ENCODE measurements at regions not wholly inside any gene's neighbourhood (a gene's known extent, or its start where the extent isn't known, plus 50 kb on each side); places are given as distances from the start of the nearest gene placed in this dataset.

GRCh38 chr7:69482676-69483075 lies 115.6 kb upstream of the AUTS2 start:
- Histone ChIP-seq H3K9me3 (no peaks in the 10 kb centered on the region), H3K4me3 (ENCODE audit: low read depth, low read length) (no peak overlapping the region), H3K4me1 (no peaks in the 10 kb centered on the region), H3K36me3 (no peaks in the 10 kb centered on the region), H3K27me3 (no peaks in the 10 kb centered on the region)
- no peak for TF ChIP-seq CTCF (IDR thresholded peaks at IDR 0.05; ENCODE audit: low read depth, low read length)
- no peak for DNase-seq

GRCh38 chr7:69489533-69489932 lies 108.7 kb upstream of the AUTS2 start:
- H3K9me3 ChIP-seq: no peaks in the 10 kb centered on the region
- no peak for DNase-seq
- no peaks in the 10 kb centered on the region for H3K4me1 ChIP-seq
- H3K4me3 ChIP-seq (ENCODE audit: low read depth, low read length): no peak overlapping the region
- no peaks in the 10 kb centered on the region for H3K36me3 ChIP-seq
- no peak for TF ChIP-seq CTCF (IDR thresholded peaks at IDR 0.05; ENCODE audit: low read depth, low read length)
- no peaks in the 10 kb centered on the region for H3K27me3 ChIP-seq

DNA sequence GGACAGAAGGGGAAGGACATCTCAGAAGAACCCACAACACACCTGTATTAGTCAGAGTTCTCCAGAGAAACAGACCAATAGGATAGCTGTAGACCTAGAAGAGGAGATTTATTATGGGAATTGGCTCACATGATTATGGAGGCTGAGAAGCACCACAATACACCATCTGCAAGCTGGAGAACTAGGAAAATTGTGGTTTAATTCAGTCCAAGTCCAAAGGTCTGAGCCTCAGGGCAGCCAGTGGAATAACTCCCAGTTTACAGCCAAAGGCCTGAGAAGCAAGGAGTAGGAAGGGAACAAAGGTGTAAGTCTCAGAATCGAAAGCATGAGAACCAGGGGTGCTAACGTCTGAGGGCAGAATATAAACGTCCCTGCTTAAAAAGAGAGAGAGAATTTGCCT lies 99.6 kb upstream of the AUTS2 start:
- H3K9me3 ChIP-seq: no peaks in the 10 kb centered on the region
- no peaks in the 10 kb centered on the region for H3K27me3 ChIP-seq
- no peak overlapping the region for H3K4me3 ChIP-seq (ENCODE audit: low read depth, low read length)
- no peak for DNase-seq
- H3K4me1 ChIP-seq: no peaks in the 10 kb centered on the region
- TF ChIP-seq CTCF (IDR thresholded peaks at IDR 0.05; ENCODE audit: low read depth, low read length): no peak
- no peaks in the 10 kb centered on the region for H3K36me3 ChIP-seq

DNA sequence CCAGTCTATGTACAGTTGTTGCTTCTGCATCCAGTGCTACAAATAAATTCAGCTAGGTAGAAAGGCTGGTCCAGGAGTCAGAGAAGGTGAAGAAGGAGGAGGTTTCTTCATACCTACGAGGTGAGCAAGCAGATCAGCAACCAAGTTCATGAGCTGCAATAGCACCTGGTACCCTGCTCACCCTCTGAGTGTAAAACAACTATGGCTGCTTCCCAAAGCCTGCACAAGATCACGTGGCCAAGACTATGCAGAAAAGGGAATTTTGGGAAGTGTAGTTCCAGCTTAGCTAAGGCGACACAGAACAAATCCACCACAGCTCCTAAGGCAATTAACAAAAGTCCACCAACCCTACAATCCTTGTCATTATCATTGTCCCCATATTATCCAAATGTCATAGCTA lies 95.9 kb upstream of the AUTS2 start:
- H3K9me3 ChIP-seq: no peaks in the 10 kb centered on the region
- no peaks in the 10 kb centered on the region for H3K36me3 ChIP-seq
- H3K4me1 ChIP-seq: no peaks in the 10 kb centered on the region
- no peaks in the 10 kb centered on the region for H3K27me3 ChIP-seq
- H3K4me3 ChIP-seq (ENCODE audit: low read depth, low read length): no peak overlapping the region
- no peak for DNase-seq
- TF ChIP-seq CTCF (IDR thresholded peaks at IDR 0.05; ENCODE audit: low read depth, low read length): no peak

DNA sequence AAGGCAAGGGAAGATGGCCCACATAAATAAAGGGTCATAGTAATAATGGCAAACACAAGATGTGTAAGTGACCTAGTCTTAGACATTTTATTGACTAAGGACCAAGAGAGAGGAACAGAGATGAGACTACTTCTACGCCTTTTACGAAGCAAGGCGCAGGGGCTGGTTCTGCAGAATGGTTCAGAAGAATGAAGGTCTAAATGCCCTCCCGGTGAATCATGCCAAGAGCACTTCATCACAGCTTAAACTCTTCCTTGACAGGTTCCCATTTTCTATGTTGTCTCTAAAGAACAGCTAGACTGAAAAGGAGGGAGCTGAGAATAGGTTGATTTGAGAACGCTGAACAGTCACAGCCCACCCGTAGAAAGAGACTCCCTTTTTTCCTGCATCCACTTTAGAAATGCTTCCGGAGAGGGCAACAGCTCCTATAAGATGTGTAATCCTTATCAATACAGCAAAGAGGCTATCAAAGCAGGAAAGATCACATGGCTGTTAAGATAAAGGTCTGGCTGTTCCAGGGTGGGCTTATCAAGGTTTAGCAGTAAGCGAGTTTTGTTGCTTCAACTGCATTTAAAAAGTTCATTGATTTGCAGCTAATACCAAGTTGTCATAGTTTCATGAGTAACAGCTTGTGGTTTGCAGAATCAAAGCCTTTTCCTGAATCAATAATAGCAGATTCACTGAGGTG lies 93.4 kb upstream of the AUTS2 start:
- Histone ChIP-seq H3K27me3 (no peaks in the 10 kb centered on the region), H3K36me3 (no peaks in the 10 kb centered on the region), H3K4me3 (ENCODE audit: low read depth, low read length) (no peak overlapping the region), H3K9me3 (no peaks in the 10 kb centered on the region), H3K4me1 (no peaks in the 10 kb centered on the region)
- no peak for DNase-seq
- TF ChIP-seq CTCF (IDR thresholded peaks at IDR 0.05; ENCODE audit: low read depth, low read length): no peak

DNA sequence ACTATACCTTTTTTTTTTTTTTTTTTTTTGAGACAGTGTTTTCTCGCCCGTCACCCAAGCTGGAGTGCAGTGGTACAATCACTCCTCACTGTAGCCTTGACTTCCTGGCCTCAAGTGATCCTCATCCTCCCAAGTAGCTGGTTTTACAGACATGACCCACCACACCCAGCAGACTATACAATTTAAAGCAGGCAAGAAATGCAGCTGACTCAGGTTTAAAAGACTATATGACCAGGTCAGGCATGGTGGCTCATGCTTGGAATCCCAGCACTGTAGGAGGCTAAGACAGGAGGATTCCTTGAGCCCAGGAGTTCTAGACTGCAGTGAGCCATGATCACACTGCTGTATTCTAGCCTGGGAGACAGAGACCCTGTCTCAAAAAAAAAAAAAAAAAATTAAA lies 89.5 kb upstream of the AUTS2 start:
- H3K27me3 ChIP-seq: no peaks in the 10 kb centered on the region
- no peaks in the 10 kb centered on the region for H3K4me1 ChIP-seq
- no peak for TF ChIP-seq CTCF (IDR thresholded peaks at IDR 0.05; ENCODE audit: low read depth, low read length)
- no peak overlapping the region for H3K4me3 ChIP-seq (ENCODE audit: low read depth, low read length)
- H3K36me3 ChIP-seq: no peaks in the 10 kb centered on the region
- H3K9me3 ChIP-seq: no peaks in the 10 kb centered on the region
- DNase-seq: no peak
